Type B pancreatic cell (in vitro differentiated cells): ENCODE measurements at regions not wholly inside any gene's neighbourhood (a gene's known extent, or its start where the extent isn't known, plus 50 kb on each side); places are given as distances from the start of the nearest gene placed in this dataset.

Experiments used
- DNase-seq: peaks from one replicate; pipeline ENCODE4 v3.0.0; 2021; ENCODE audit warnings: mixed read lengths; ENCODE audit not compliant: unreplicated experiment; ENCODE audit errors: extremely low spot score
- H3K27ac Mint-ChIP-seq: 2 replicates; pipeline ENCODE4 v1.8.0; 2021; ENCODE audit warnings: mild to moderate bottlenecking, mixed read lengths
- H3K27me3 Mint-ChIP-seq: 2 replicates; pipeline ENCODE4 v1.8.0; 2021; ENCODE audit warnings: mixed read lengths
- H3K36me3 Mint-ChIP-seq: 2 replicates; pipeline ENCODE4 v1.8.0; 2021; ENCODE audit warnings: mixed read lengths
- H3K4me1 Mint-ChIP-seq: one replicate; pipeline ENCODE4 v1.8.0; 2021; ENCODE audit warnings: mixed read lengths; ENCODE audit not compliant: unreplicated experiment
- H3K4me3 Mint-ChIP-seq: 2 replicates; pipeline ENCODE4 v1.8.0; 2021; ENCODE audit warnings: mild to moderate bottlenecking, mixed read lengths
- H3K9me3 Mint-ChIP-seq: 2 replicates; pipeline ENCODE4 v1.8.0; 2021; ENCODE audit warnings: mixed read lengths
- TF ChIP-seq, protein P1 (sequence below): fragments of 200-600 bp; sonication (generic); conservative IDR thresholded peaks from 2 replicates; pipeline ENCODE4 v1.5.0; 2021; ENCODE audit warnings: antibody characterized with exemption, mild to moderate bottlenecking

DNA sequence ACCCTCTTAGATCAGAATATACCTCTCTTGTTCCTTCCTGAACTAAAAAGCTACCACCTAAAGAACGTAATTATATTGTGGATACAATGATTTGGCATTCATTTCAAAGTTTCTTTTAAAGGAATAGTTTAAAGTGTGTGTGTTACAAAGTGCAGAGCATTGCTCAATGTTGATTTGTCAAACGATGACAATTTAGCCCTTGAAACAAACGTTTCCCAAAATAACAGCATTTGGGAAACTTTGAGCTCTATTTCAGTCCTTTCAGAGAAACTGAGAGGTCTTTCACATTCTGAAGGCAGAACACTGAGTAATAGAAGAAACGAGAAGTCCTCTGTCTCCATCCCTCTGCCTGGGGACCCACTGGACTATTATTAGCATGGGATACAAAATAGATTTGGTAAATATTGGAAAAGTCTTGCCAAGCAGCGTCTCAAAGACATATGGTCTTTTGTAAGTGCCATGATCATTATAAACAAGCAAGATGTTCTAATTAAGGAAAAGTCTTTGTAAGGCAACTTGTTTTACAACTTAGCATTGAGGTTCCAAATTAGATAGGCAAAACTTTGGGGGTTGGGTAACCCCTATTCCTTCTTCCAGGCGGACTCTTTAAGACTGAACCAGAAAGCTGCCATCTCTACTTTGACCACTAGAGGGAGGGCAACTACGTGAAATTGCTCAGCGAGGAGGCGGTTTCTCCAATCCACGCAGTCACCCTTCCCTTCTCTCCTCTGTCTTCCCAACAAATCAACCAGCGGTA lies 208.8 kb downstream of the RNF144B start:
- Mint-ChIP-seq H3K36me3 (no peaks in the 10 kb centered on the region), H3K27me3 (peaks cover 14% of the 10 kb centered on the region), H3K27ac (no peak overlapping the region), H3K4me1 (peaks cover 22% of the 10 kb centered on the region), H3K9me3 (no peaks in the 10 kb centered on the region), H3K4me3 (no peak overlapping the region)
- peak; percentile 72 for DNase-seq
- TF ChIP-seq, protein P1, sequence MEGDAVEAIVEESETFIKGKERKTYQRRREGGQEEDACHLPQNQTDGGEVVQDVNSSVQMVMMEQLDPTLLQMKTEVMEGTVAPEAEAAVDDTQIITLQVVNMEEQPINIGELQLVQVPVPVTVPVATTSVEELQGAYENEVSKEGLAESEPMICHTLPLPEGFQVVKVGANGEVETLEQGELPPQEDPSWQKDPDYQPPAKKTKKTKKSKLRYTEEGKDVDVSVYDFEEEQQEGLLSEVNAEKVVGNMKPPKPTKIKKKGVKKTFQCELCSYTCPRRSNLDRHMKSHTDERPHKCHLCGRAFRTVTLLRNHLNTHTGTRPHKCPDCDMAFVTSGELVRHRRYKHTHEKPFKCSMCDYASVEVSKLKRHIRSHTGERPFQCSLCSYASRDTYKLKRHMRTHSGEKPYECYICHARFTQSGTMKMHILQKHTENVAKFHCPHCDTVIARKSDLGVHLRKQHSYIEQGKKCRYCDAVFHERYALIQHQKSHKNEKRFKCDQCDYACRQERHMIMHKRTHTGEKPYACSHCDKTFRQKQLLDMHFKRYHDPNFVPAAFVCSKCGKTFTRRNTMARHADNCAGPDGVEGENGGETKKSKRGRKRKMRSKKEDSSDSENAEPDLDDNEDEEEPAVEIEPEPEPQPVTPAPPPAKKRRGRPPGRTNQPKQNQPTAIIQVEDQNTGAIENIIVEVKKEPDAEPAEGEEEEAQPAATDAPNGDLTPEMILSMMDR: peak; percentile 97

DNA sequence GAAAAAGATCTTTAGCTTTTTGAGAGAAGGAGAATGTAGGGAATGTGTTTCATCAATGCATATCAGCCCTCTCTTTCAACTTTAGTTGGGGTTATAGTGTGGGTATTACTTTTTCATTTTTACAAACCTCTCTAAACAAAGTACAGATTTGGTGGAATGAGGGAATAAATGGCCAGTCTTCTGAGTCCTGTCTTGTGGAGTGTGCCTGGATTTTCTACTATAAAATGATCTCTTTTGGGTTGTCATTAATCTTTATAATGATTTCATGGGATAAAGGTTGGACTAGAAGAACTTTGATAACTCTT lies 209.3 kb downstream of the RNF144B start:
- TF ChIP-seq, protein P1: no peak

DNA sequence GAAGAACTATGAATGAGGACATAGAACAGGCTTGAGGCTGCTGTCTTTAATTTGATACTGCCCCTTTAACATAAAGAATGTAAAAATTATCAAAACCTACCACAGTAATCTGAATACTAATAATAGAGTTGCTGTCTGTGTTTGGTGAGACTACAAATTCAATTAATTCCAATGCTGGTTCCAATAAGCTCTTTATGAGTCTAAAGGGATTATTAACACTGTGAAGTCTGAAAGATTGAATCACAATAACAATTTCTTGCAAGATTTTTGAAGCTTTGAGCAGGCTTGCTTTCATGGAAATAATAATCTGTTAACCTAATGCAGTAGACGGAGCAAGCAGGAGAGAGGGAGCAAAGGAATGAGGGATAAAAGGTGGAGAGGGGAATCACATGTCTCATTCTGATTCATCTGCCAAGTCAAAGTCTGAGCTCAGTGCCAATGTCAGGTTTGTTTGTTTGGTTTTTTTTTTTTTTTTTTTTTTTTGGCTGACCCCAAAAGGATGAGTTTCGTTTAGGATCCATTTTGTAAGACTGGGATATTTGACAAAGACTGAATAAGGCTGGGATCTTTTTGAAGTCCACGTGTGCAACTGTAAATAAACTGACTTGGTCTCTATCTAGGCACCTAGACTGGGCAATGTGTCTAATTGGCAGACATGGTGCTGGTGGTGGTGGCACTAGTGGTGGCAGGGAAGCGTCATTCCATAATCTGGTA lies 211.6 kb downstream of the RNF144B start:
- no peak overlapping the region for H3K27ac Mint-ChIP-seq
- TF ChIP-seq, protein P1: no peak
- H3K4me3 Mint-ChIP-seq: no peak overlapping the region
- DNase-seq: no peak
- no peaks in the 10 kb centered on the region for H3K9me3 Mint-ChIP-seq
- peaks cover 19% of the 10 kb centered on the region for H3K27me3 Mint-ChIP-seq
- peaks cover 27% of the 10 kb centered on the region for H3K4me1 Mint-ChIP-seq
- H3K36me3 Mint-ChIP-seq: no peaks in the 10 kb centered on the region

More for the DNA sequence above, 209.3 kb downstream of the RNF144B start:
- Mint-ChIP-seq H3K4me3 (no peak overlapping the region), H3K27me3 (peaks cover 17% of the 10 kb centered on the region), H3K9me3 (no peaks in the 10 kb centered on the region), H3K36me3 (no peaks in the 10 kb centered on the region), H3K4me1 (peaks cover 27% of the 10 kb centered on the region), H3K27ac (no peak overlapping the region)
- no peak for DNase-seq

DNA sequence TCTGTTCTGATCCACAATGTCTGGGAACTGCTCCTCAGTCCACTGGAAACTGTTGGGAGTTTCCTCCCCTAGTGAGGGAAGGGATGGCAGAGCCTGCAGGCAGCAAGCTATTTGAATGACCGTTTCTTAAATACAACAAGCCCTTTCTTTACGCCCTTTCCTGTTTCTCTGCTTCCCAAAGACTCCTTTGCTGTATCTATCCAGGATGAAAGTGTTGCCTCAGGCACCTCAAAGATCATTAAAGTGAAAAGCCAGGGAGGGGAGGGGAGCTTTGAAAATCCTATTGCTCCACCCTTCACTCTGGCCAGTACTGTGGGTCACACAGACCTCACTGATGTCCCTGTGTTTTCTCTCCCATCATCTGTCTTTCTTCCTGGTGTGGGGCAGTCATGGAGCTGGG lies 213.1 kb downstream of the RNF144B start:
- Mint-ChIP-seq H3K36me3 (no peaks in the 10 kb centered on the region), H3K27me3 (peaks cover 24% of the 10 kb centered on the region), H3K4me1 (peaks cover 27% of the 10 kb centered on the region), H3K9me3 (no peaks in the 10 kb centered on the region), H3K4me3 (peak overlapping the region; percentile 23), H3K27ac (no peak overlapping the region)
- DNase-seq: no peak
- TF ChIP-seq, protein P1: no peak

DNA sequence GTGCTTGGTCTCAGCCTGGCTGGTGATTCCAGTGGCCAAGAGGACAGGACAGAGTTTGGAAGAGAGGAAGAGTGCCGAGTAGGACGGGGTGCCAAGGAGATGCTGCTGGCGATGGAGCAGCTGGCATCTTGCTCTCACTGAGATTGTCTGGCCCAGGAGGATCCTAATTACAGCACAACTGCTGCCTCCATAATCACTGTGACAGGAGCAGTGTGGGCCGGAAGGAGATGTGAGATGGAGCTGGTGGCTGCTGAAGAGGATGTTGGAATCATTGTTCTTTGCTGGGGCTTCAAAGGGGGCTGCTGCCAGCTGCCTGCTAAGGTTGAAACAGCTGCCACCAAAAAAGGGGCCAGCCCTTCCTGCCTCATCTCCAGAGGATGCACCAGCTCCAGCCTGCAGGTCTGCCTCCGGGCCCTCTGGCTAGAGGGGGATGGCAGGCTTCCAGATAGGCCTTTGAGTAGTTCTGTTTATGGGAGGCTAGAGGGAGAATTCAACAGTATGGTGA lies 214.4 kb downstream of the RNF144B start:
- peaks cover 21% of the 10 kb centered on the region for H3K4me1 Mint-ChIP-seq
- H3K9me3 Mint-ChIP-seq: no peaks in the 10 kb centered on the region
- H3K4me3 Mint-ChIP-seq: no peak overlapping the region
- H3K36me3 Mint-ChIP-seq: no peaks in the 10 kb centered on the region
- TF ChIP-seq, protein P1: no peak
- H3K27ac Mint-ChIP-seq: no peak overlapping the region
- H3K27me3 Mint-ChIP-seq: peaks cover 21% of the 10 kb centered on the region
- no peak for DNase-seq
